ENCODE measurements at regions not wholly inside any gene's neighbourhood (a gene's known extent, or its start where the extent isn't known, plus 50 kb on each side); places are given as distances from the start of the nearest gene placed in this dataset.
A peak's percentile ranks its signal among the peaks of the same experiment; 100 is the strongest.
"Not testable (repeated sequence)": the region's sequence is repeated elsewhere in the genome, so short reads cannot be mapped to it uniquely, and the experiment has no call there.

DNA sequence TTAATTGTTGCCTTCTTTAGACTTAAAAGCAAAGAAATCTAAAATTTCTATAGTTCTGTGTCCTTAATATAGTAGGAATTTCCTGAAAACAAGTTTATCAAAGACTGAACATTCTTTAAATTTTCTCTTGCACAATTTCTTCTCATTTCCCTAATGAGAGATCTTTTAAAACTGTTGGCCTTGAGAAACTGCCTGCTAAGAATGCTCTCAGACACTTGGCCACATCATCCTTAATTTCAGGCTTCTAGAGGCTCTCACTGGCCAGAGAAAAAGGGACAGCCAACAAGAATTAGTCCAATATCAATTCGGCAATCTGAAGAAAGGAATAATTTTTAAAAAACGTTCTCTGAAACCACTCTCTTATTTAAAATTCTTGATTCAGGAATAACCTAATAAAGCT lies 167.0 kb upstream of the CREB1 start:
- Histone ChIP-seq H3K4me1 (ENCODE audit: control extremely low read depth in 1 of 4, control insufficient read depth in 4 of 4, insufficient read depth in 4 of 4, low read length in 3 of 4) (no peaks in the 10 kb centered on the region), H3K27ac (ENCODE audit: insufficient read depth in 1 of 2, low read depth in 1 of 2, low read length in 2 of 2, poor library complexity in 1 of 2, severe bottlenecking in 2 of 2) (no peak overlapping the region), H3K27me3 (replicated peaks in 2 of 5; ENCODE audit: control insufficient read depth in 4 of 5, insufficient read depth in 5 of 5, low read length in 4 of 5) (no peaks in the 10 kb centered on the region), H3K9me3 (ENCODE audit: control extremely low read depth in 1 of 5, control insufficient read depth in 4 of 5, insufficient read depth in 2 of 5, low read depth in 1 of 5, low read length in 4 of 5) (peaks cover 0 to 2% (median 0%) of the 10 kb centered on the region in 5 experiments), H3K36me3 (ENCODE audit: control insufficient read depth in 4 of 4, insufficient read depth in 4 of 4, low read length in 3 of 4) (no peaks in the 10 kb centered on the region), H3K4me3 (ENCODE audit: control insufficient read depth in 1 of 7, extremely low read depth in 1 of 7, insufficient read depth in 4 of 7, low read depth in 2 of 7, low read length in 6 of 7) (no peak overlapping the region)
- POLR2A ChIA-PET = no interaction called here
- CTCF ChIA-PET = interaction anchor here (1.0 kb wide), 1 partner anchor 8 kb away, joined by 3 read pairs; no protein-coding TSS in a partner anchor
- DNase-seq = no peak
- WGBS (ENCODE audit: insufficient coverage) = 100% methylated on average over 1 of the region's 2 CpGs

DNA sequence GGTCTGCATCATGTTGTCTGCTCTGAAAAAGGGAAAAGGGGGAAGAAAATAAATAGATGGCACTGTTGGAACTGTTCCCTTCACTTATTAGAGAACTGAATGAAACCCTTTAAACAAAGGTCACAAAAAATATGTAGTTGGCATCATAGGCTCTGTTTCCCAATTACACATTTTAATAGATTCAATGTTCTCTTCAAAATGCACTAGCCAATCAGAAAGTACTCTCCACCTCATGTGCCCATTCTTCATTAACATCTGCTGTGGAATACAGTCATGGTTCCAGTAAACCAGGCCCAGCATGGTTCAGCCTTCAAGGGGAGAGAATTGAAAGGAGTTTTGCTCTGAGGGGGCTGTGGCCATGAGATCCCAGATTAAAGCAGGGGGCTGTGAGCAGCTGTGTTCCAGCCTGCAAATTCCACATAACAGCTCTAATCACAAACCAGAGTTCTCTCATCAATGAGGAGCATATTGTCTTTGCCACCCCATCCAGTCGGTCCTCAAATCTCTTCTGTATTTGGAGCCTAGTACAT lies 165.9 kb upstream of the CREB1 start:
- Histone ChIP-seq H3K4me3 (ENCODE audit: control insufficient read depth in 1 of 7, extremely low read depth in 1 of 7, insufficient read depth in 4 of 7, low read depth in 2 of 7, low read length in 6 of 7) (no peak overlapping the region), H3K36me3 (ENCODE audit: control insufficient read depth in 4 of 4, insufficient read depth in 4 of 4, low read length in 3 of 4) (no peaks in the 10 kb centered on the region), H3K4me1 (ENCODE audit: control extremely low read depth in 1 of 4, control insufficient read depth in 4 of 4, insufficient read depth in 4 of 4, low read length in 3 of 4) (no peaks in the 10 kb centered on the region), H3K9me3 (ENCODE audit: control extremely low read depth in 1 of 5, control insufficient read depth in 4 of 5, insufficient read depth in 2 of 5, low read depth in 1 of 5, low read length in 4 of 5) (peaks cover 0 to 2% (median 0%) of the 10 kb centered on the region in 5 experiments), H3K27ac (ENCODE audit: insufficient read depth in 1 of 2, low read depth in 1 of 2, low read length in 2 of 2, poor library complexity in 1 of 2, severe bottlenecking in 2 of 2) (no peak overlapping the region), H3K27me3 (replicated peaks in 2 of 5; ENCODE audit: control insufficient read depth in 4 of 5, insufficient read depth in 5 of 5, low read length in 4 of 5) (no peaks in the 10 kb centered on the region)
- DNase-seq = no peak
- CTCF ChIA-PET = interaction anchor here (1.0 kb wide), 1 partner anchor 9 kb away, joined by 3 read pairs; no protein-coding TSS in a partner anchor
- WGBS (ENCODE audit: insufficient coverage) = no CpG with 5 or more reads among the region's 1 CpG
- POLR2A ChIA-PET = no interaction called here

DNA sequence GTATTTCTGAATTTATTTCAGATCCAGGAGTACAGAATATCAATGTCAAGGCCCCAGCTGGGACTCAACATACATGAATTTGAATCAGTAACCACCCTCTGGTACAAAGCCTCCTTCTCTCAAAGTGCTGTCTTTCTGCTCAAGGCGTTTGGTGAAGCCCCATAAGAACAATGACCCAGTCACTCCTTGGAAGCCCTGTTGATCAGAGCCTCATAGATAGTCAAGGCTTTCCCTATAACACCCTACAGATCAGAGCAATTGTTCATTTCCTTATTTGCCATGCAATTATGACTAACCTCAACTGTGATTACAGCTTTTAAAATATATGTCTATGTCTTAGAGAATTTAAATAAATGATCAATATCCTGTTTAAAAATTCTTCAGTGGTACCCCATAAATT lies 159.1 kb upstream of the CREB1 start:
- Histone ChIP-seq H3K36me3 (ENCODE audit: control insufficient read depth in 4 of 4, insufficient read depth in 4 of 4, low read length in 3 of 4) (no peaks in the 10 kb centered on the region), H3K27ac (ENCODE audit: insufficient read depth in 1 of 2, low read depth in 1 of 2, low read length in 2 of 2, poor library complexity in 1 of 2, severe bottlenecking in 2 of 2) (no peak overlapping the region), H3K27me3 (replicated peaks in 2 of 5; ENCODE audit: control insufficient read depth in 4 of 5, insufficient read depth in 5 of 5, low read length in 4 of 5) (no peaks in the 10 kb centered on the region), H3K9me3 (ENCODE audit: control extremely low read depth in 1 of 5, control insufficient read depth in 4 of 5, insufficient read depth in 2 of 5, low read depth in 1 of 5, low read length in 4 of 5) (peaks cover 0 to 12% (median 3%) of the 10 kb centered on the region in 5 experiments), H3K4me1 (ENCODE audit: control extremely low read depth in 1 of 4, control insufficient read depth in 4 of 4, insufficient read depth in 4 of 4, low read length in 3 of 4) (no peaks in the 10 kb centered on the region), H3K4me3 (ENCODE audit: control insufficient read depth in 1 of 7, extremely low read depth in 1 of 7, insufficient read depth in 4 of 7, low read depth in 2 of 7, low read length in 6 of 7) (no peak overlapping the region)
- no peak for DNase-seq
- ChIA-PET CTCF (interaction anchor here (0.9 kb wide), 1 partner anchor 20 kb away, joined by 3 read pairs; no protein-coding TSS in a partner anchor), POLR2A (no interaction called here)
- 89% methylated on average over 1 of the region's 1 CpG for WGBS (ENCODE audit: insufficient coverage)

DNA sequence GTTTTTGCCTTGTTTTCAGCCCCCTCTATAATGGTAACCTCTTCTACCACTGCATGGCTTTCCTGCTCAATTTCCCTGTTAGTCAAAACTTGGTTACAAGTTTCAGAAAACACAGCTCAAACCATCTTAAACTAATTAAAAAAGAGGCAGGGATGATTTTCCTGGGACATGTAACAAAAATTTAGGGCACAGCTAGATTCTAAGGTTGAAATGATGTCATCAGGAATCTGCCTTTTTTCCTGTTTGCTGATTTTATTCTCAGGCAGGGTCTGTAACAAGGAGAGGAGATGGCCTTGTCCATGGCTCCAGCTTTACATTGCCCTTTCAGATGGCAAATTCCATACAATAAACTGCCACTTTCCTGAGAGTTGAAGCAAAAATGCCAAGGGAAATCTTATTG lies 157.9 kb upstream of the CREB1 start:
- H3K36me3 ChIP-seq (ENCODE audit: control insufficient read depth in 4 of 4, insufficient read depth in 4 of 4, low read length in 3 of 4) = no peaks in the 10 kb centered on the region
- POLR2A ChIA-PET = no interaction called here
- peaks cover 0 to 18% (median 3%) of the 10 kb centered on the region in 5 experiments for H3K9me3 ChIP-seq (ENCODE audit: control extremely low read depth in 1 of 5, control insufficient read depth in 4 of 5, insufficient read depth in 2 of 5, low read depth in 1 of 5, low read length in 4 of 5)
- H3K4me1 ChIP-seq (ENCODE audit: control extremely low read depth in 1 of 4, control insufficient read depth in 4 of 4, insufficient read depth in 4 of 4, low read length in 3 of 4) = no peaks in the 10 kb centered on the region
- no peak for DNase-seq
- no peak overlapping the region for H3K4me3 ChIP-seq (ENCODE audit: control insufficient read depth in 1 of 7, extremely low read depth in 1 of 7, insufficient read depth in 4 of 7, low read depth in 2 of 7, low read length in 6 of 7)
- H3K27ac ChIP-seq (ENCODE audit: insufficient read depth in 1 of 2, low read depth in 1 of 2, low read length in 2 of 2, poor library complexity in 1 of 2, severe bottlenecking in 2 of 2) = no peak overlapping the region
- CTCF ChIA-PET = interaction anchor here (1.3 kb wide), 1 partner anchor 31 kb away, joined by 4 read pairs; no protein-coding TSS in a partner anchor
- no peaks in the 10 kb centered on the region for H3K27me3 ChIP-seq (replicated peaks in 2 of 5; ENCODE audit: control insufficient read depth in 4 of 5, insufficient read depth in 5 of 5, low read length in 4 of 5)

DNA sequence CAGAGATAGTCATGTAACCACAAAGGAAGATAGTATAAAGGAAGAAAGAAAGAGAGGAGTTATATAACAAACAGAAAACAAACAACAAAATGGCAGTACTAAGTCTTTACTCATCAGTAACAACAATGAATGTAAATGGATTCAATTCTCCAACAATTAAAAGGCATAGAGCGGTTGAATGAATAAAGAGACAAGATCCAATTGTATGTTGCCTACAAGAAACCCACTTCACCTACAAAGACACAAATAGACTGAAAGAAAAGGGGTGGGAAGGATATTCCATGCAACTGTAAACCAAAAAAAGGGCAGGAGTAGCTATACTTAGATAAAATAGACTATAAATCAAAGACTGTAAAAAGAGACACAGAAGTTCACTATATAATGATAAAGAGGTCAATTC lies 157.3 kb upstream of the CREB1 start:
- POLR2A ChIA-PET = no interaction called here
- no peaks in the 10 kb centered on the region for H3K4me1 ChIP-seq (ENCODE audit: control extremely low read depth in 1 of 4, control insufficient read depth in 4 of 4, insufficient read depth in 4 of 4, low read length in 3 of 4)
- H3K9me3 ChIP-seq (ENCODE audit: control extremely low read depth in 1 of 5, control insufficient read depth in 4 of 5, insufficient read depth in 2 of 5, low read depth in 1 of 5, low read length in 4 of 5) = peaks cover 0 to 18% (median 3%) of the 10 kb centered on the region in 5 experiments
- DNase-seq = no peak
- no peaks in the 10 kb centered on the region for H3K36me3 ChIP-seq (ENCODE audit: control insufficient read depth in 4 of 4, insufficient read depth in 4 of 4, low read length in 3 of 4)
- H3K4me3 ChIP-seq (ENCODE audit: control insufficient read depth in 1 of 7, extremely low read depth in 1 of 7, insufficient read depth in 4 of 7, low read depth in 2 of 7, low read length in 6 of 7) = no peak overlapping the region
- H3K27ac ChIP-seq (ENCODE audit: insufficient read depth in 1 of 2, low read depth in 1 of 2, low read length in 2 of 2, poor library complexity in 1 of 2, severe bottlenecking in 2 of 2) = no peak overlapping the region
- CTCF ChIA-PET = interaction anchor here (1.3 kb wide), 1 partner anchor 30 kb away, joined by 4 read pairs; no protein-coding TSS in a partner anchor
- WGBS (ENCODE audit: insufficient coverage) = no CpG with 5 or more reads among the region's 1 CpG
- no peaks in the 10 kb centered on the region for H3K27me3 ChIP-seq (replicated peaks in 2 of 5; ENCODE audit: control insufficient read depth in 4 of 5, insufficient read depth in 5 of 5, low read length in 4 of 5)

DNA sequence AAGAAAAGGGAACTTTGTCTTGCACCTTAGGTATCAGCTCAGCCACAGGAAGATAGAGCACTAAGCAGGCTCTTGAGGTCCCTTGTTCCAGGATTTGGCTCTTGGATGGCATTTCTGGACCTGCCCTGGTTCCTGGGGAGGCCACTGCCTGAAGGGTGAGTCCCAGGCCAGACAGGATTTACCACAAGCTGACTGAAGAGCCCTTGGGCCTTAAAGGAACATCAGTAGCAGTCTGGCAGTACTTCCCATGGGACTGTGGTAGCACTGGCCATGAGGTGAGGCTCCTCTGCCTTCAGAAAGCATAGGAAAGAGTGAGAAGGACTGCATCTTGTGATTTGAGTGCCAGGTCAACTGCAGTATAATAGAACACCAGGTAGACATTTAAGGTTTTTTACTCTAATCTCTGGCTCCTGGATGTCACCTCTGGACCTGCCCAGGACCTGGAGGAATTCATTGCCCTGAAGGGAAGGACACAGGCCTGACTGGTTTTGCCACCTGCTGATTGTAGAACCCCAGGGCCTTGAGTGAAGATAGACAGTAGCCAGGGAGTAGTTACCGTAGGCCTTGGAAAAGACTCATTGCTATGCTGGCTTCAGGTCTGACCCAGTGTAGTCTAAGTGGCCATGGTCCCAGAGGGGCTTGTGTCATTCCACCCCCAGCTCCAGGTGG lies 154.4 kb upstream of the CREB1 start:
- Histone ChIP-seq H3K27ac (ENCODE audit: insufficient read depth in 1 of 2, low read depth in 1 of 2, low read length in 2 of 2, poor library complexity in 1 of 2, severe bottlenecking in 2 of 2) (no peak overlapping the region), H3K4me3 (ENCODE audit: control insufficient read depth in 1 of 7, extremely low read depth in 1 of 7, insufficient read depth in 4 of 7, low read depth in 2 of 7, low read length in 6 of 7) (no peak overlapping the region), H3K9me3 (ENCODE audit: control extremely low read depth in 1 of 5, control insufficient read depth in 4 of 5, insufficient read depth in 2 of 5, low read depth in 1 of 5, low read length in 4 of 5) (peaks cover 2 to 28% (median 3%) of the 10 kb centered on the region in 5 experiments), H3K4me1 (ENCODE audit: control extremely low read depth in 1 of 4, control insufficient read depth in 4 of 4, insufficient read depth in 4 of 4, low read length in 3 of 4) (no peaks in the 10 kb centered on the region), H3K36me3 (ENCODE audit: control insufficient read depth in 4 of 4, insufficient read depth in 4 of 4, low read length in 3 of 4) (no peaks in the 10 kb centered on the region), H3K27me3 (replicated peaks in 2 of 5; ENCODE audit: control insufficient read depth in 4 of 5, insufficient read depth in 5 of 5, low read length in 4 of 5) (no peaks in the 10 kb centered on the region)
- CTCF ChIA-PET = no interaction called here
- DNase-seq = no peak
- POLR2A ChIA-PET = no interaction called here
- WGBS (ENCODE audit: insufficient coverage) = 100% methylated on average over 1 of the region's 1 CpG

DNA sequence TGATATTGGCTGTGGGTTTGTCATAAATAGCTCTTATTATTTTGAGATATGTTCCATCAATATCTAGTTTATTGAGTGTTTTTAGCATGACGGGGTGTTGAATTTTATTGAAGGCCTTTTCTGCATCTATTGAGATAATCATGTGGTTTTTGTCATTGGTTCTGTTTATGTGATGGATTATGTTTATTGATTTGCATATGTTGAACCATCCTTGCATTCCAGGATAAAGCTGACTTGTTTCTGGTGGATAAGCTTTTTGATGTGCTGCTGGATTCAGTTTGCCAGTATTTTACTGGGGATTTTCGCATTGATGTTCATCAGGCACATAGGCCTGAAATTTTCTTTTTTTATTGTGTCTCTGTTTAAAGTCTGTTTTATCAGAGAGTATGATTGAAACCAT lies 151.1 kb upstream of the CREB1 start:
- H3K27ac ChIP-seq (ENCODE audit: insufficient read depth in 1 of 2, low read depth in 1 of 2, low read length in 2 of 2, poor library complexity in 1 of 2, severe bottlenecking in 2 of 2); CTCF ChIA-PET; H3K4me3 ChIP-seq (ENCODE audit: control insufficient read depth in 1 of 7, extremely low read depth in 1 of 7, insufficient read depth in 4 of 7, low read depth in 2 of 7, low read length in 6 of 7); H3K36me3 ChIP-seq (ENCODE audit: control insufficient read depth in 4 of 4, insufficient read depth in 4 of 4, low read length in 3 of 4); H3K4me1 ChIP-seq (ENCODE audit: control extremely low read depth in 1 of 4, control insufficient read depth in 4 of 4, insufficient read depth in 4 of 4, low read length in 3 of 4); H3K27me3 ChIP-seq (replicated peaks in 2 of 5; ENCODE audit: control insufficient read depth in 4 of 5, insufficient read depth in 5 of 5, low read length in 4 of 5): not testable (repeated sequence)
- DNase-seq = peak in 2 of 3 donors; percentile 6 to 11
- POLR2A ChIA-PET = interaction anchor here (0.7 kb wide), 1 partner anchor 20 kb away, joined by 3 read pairs; no protein-coding TSS in a partner anchor
- peaks cover 0 to 33% (median 5%) of the 10 kb centered on the region in 5 experiments for H3K9me3 ChIP-seq (ENCODE audit: control extremely low read depth in 1 of 5, control insufficient read depth in 4 of 5, insufficient read depth in 2 of 5, low read depth in 1 of 5, low read length in 4 of 5)
- no CpG with 5 or more reads among the region's 2 CpGs for whole genome bisulfite sequencing (ENCODE audit: insufficient coverage)

Data from common myeloid progenitor, CD34-positive (primary cell).